Pulmonary artery endothelial cell (primary cell): ENCODE measurements at regions not wholly inside any gene's neighbourhood (a gene's known extent, or its start where the extent isn't known, plus 50 kb on each side); places are given as distances from the start of the nearest gene placed in this dataset.
"Not testable (repeated sequence)": the region's sequence is repeated elsewhere in the genome, so short reads cannot be mapped to it uniquely, and the experiment has no call there.

Source experiments
- DNase-seq: peaks from one replicate; pipeline ENCODE4 v3.0.0-alpha.2; 2011; ENCODE audit warnings: low read depth, low spot score

- DNase-seq, result no peak
Measured at GRCh38 chr20:48444249-48444648, 383.6 kb downstream of the PREX1 start.

DNA sequence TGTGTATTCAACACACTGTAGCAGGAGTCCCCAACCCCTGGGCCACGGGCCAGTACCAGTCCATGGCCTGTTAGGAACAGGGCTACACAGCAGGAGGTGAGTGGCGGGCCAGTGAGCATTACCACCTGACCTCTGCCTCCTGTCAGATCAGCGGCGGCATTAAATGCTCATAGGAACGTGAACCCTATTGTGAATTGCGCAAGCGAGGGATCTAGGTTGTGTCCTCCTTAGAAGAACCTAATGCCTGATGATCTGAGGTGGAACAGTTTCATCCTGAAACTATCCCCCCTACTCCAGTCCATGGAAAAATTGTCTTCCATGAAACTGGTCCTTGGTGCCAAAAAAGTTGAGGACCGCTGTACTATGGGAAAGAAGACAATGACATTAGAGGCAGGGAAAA is 386.9 kb downstream of the PREX1 start:
- no peak for DNase-seq

- not testable (repeated sequence) for DNase-seq
Measured at GRCh38 chr20:48440261-48440660, 387.5 kb downstream of the PREX1 start.

DNA sequence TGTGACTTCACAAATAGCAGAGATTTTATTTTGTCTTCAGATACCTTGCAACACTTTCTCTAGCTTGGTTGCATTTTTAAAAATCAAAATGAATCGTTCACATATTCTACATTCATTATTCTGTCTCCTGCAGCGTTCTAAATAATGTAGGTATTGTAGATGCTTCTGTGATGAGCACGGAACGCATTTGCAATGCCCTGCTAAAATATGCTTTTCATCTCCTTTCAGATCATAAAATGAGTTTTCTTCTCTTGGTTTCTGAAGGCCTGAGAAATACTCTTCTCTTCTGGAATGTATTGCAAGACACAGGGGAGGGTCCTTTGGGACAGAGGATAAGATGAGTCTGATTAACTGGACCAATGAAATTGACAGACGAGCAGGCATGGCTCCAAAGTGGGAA is 390.7 kb downstream of the PREX1 start:
- no peak for DNase-seq

GRCh38 chr20:48436609-48437008 is 391.2 kb downstream of the PREX1 start:
- not testable (repeated sequence) for DNase-seq

- DNase-seq, result no peak
Measured at GRCh38 chr20:48433178-48433577, 394.6 kb downstream of the PREX1 start.

GRCh38 chr20:48432494-48432832 is 395.3 kb downstream of the PREX1 start:
- DNase-seq, result no peak

GRCh38 chr20:48431653-48432493 is 395.9 kb downstream of the PREX1 start:
- DNase-seq, result no peak

DNA sequence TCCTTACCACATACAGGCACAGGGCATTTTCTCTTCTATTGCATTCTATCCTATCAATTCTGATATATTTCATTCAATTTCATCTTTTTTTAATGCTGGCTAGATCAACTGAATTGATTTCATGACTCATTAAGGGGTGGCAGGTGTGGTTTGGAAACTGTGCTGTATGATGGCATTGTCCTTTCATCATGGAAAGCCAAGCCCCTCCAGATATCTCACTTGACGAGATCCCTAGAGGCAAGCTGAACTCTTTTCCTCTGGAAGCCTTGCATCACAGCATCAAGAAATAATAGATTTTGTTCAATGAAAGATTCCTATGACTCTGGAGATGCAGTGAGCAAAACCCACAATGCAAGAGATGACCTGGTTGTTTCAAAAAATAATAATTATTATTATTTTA is 401.2 kb downstream of the PREX1 start:
- no peak for DNase-seq

DNA sequence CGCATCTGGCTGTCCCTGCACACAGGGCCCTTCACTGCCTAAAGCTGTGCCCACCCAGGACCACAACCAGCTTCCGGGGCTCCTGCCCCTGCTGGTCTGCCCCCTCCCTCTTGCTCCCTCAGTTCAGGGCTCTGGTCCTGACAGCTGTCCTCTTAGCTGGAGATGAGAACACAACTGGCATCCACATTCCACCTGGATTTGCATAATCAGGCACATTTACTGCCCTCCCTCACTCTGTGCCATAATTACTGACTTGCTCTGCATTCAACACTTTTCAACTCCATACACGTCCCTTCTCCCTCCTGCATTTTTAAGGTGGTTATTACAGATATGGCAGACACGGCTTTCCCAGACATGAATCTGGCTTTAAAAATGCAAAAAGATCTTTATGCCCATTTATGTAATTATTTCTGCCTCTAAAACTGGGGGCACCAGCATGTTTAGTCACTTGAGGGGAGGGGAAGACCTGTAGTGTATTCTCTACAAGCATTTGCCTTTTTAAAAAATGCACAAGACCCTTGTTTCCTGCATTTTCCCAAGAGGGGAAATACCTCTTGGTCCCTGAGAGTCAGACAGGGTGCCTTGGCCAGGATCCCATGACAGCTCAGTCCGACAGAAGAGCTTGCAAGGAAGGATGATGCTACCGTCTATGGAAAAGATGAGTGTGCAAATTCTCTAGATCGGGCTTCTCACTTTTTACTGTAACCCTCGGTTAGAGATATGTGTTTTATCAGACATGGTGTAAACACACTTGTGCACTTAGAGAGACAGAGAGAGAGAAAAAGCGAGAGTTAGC is 401.8 kb downstream of the PREX1 start:
- DNase-seq, result no peak

GRCh38 chr20:48425321-48425720 is 402.5 kb downstream of the PREX1 start:
- no peak for DNase-seq

- DNase-seq, result no peak
Measured at GRCh38 chr20:48422242-48422960, 405.4 kb downstream of the PREX1 start.

GRCh38 chr20:48421547-48421946 is 406.3 kb downstream of the PREX1 start:
- no peak for DNase-seq

GRCh38 chr20:48420176-48420575 is 407.6 kb downstream of the PREX1 start:
- no peak for DNase-seq

DNA sequence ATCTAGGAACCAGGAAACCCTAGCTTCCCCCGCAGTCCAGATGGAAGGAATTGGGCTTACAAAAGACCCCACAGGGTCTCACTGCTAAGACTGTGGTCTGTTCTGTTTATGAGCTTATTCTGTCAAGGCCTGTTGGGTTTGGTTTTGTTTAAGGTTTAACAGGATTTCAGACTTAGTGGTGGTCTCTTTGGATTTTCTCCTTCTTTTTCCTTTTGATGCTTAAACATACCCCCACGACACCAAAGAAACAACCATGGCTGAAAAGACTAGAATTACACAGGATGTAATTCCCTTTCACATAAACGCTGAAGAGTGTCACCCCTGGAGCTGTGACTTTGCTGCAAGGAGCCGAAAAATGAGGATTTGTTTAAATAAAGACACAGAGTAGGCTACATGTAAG is 408.6 kb downstream of the PREX1 start:
- DNase-seq, result no peak

GRCh38 chr20:48416002-48416401 is 411.8 kb downstream of the PREX1 start:
- DNase-seq, result no peak

DNA sequence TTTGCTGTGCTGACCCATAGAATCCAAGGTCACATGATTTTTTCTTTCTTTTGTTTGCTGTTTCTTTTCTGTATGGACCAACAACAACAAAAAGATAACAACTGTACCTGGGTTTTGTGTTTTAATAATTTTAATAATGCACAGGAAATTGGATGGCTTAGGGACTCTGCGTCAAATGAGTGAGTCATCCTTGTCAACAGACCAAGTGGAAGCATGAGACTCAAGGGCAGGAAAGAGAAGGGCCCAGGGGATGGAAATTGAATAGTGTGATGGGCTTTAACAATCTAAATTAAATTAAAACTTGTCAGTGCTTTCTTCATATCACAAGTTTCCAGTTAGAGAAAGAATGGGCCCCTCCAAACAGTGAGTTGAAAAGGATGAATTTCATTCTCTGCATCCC is 413.0 kb downstream of the PREX1 start:
- DNase-seq, result no peak

DNA sequence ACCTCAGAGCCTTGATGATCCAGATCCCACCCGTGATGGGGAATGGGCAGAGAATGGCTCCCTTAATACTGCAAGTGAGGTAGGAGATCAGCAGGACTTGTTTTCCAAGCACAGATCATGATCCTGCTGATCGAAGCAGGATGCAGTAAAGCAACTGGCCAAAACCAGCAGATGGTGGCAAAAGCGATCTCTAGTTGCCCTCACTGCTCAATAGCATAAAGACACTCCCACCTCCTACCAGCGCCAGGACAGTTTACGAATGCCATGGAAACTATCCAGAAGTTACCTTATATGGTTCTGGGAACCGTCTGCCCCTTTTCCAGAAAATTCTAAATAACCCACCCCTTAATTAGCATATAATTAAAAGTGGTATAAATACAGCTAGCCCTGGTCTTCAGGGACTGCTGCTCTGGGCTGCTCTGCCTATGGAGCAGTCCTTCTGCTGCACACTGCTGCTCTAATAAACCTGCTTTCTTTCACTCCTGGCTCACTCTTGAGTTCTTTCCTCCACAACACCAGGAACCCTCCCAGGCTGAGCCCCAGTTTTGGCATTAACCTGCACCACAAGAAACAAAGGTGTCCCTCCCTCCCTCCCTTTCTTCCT is 415.8 kb downstream of the PREX1 start:
- no peak for DNase-seq

GRCh38 chr20:48411245-48411644 is 416.6 kb downstream of the PREX1 start:
- no peak for DNase-seq

DNA sequence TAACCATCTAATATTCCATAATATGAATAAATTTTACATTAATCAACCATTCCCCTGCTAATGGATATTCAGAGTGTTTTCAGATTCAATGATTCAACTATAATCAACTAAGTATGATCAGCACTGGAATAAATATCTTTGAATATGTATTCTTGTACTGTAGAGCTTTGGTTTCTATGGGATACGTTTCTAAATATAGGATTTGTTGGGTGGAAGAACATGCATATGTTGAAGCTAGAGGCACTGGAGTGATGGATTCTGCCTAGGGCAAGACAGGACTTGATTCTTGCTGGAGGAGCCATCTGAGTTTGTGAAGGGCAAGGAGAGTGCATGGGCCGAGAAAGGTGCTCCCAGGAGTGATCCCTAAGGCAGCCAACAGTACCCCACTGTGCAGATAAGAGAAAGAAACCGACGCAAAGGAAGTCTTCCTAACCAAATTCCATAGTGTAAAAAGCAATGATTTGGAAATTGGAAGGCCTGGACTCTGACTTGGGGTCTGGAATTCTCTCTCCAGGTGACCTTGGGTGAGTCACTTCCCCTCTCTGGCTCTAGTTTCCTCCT is 418.7 kb downstream of the PREX1 start:
- no peak for DNase-seq

DNA sequence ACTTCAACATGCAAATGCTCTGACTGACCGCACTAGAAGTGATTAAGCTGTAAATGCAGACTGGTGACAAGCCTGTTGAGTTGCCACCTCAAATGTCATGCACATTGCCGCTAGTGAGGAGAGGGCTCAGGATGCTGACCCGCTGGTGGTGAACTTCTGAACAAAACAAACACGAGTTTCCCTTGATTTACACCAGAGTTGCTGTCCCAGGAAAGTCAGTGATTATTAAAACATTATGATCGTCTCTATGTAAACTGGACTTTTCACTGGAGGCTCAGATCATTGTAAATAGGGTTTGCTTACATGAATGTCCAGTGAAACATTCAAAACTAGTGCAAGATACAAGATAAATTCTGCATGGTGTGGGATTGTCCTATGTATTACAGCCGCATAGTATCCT is 420.1 kb downstream of the PREX1 start:
- no peak for DNase-seq
